ENCODE measurements at regions not wholly inside any gene's neighbourhood (a gene's known extent, or its start where the extent isn't known, plus 50 kb on each side); places are given as distances from the start of the nearest gene placed in this dataset.

- H3K79me2 ChIP-seq (ENCODE audit: insufficient read depth, low read length) = no peaks in the 10 kb centered on the region
- no peaks in the 10 kb centered on the region for H4K20me1 ChIP-seq (ENCODE audit: low read depth, low read length)
- H3K27ac ChIP-seq (ENCODE audit: low read depth, low read length) = no peak overlapping the region
- no peak overlapping the region for H2AFZ ChIP-seq (ENCODE audit: low read depth, low read length, severe bottlenecking)
- no peaks in the 10 kb centered on the region for H3F3A ChIP-seq (ENCODE audit: insufficient read depth)
- H3K9me2 ChIP-seq (replicated peaks; ENCODE audit: insufficient read depth, low read length) = no peaks in the 10 kb centered on the region
- H3K9me3 ChIP-seq (ENCODE audit: insufficient read depth, low read length) = no peaks in the 10 kb centered on the region
- H3K4me2 ChIP-seq (ENCODE audit: low read depth, low read length, poor library complexity, severe bottlenecking) = no peak overlapping the region
- H3K9ac ChIP-seq (ENCODE audit: low read length) = no peak overlapping the region
- H3K4me3 ChIP-seq (ENCODE audit: insufficient read depth, low read length, poor library complexity, severe bottlenecking) = no peak overlapping the region
- no peaks in the 10 kb centered on the region for H3K27me3 ChIP-seq (ENCODE audit: low read length)
- no peak for TF ChIP-seq CTCF (IDR thresholded peaks at IDR 0.05; ENCODE audit: insufficient read depth, low read length, poor library complexity, severe bottlenecking)
- TF ChIP-seq EZH2phosphoT487 (conservative IDR thresholded peaks at IDR 0.05; ENCODE audit: low read length) = no peak
- H3K36me3 ChIP-seq (ENCODE audit: low read length) = no peaks in the 10 kb centered on the region
Observed at GRCh38 chr3:170752571-170753155, 117.3 kb downstream of the RPL22L1 start.

- Histone ChIP-seq H3K9me2 (replicated peaks; ENCODE audit: insufficient read depth, low read length) (no peaks in the 10 kb centered on the region), H3F3A (ENCODE audit: insufficient read depth) (no peaks in the 10 kb centered on the region), H3K4me3 (ENCODE audit: insufficient read depth, low read length, poor library complexity, severe bottlenecking) (no peak overlapping the region), H3K27me3 (ENCODE audit: low read length) (no peaks in the 10 kb centered on the region), H3K27ac (ENCODE audit: low read depth, low read length) (no peak overlapping the region), H3K79me2 (ENCODE audit: insufficient read depth, low read length) (no peaks in the 10 kb centered on the region), H3K4me2 (ENCODE audit: low read depth, low read length, poor library complexity, severe bottlenecking) (no peak overlapping the region), H3K9ac (ENCODE audit: low read length) (no peak overlapping the region), H2AFZ (ENCODE audit: low read depth, low read length, severe bottlenecking) (no peak overlapping the region), H3K9me3 (ENCODE audit: insufficient read depth, low read length) (no peaks in the 10 kb centered on the region), H3K36me3 (ENCODE audit: low read length) (no peaks in the 10 kb centered on the region), H4K20me1 (ENCODE audit: low read depth, low read length) (no peaks in the 10 kb centered on the region)
- TF ChIP-seq EZH2phosphoT487 (conservative IDR thresholded peaks at IDR 0.05; ENCODE audit: low read length) = no peak
- TF ChIP-seq CTCF (IDR thresholded peaks at IDR 0.05; ENCODE audit: insufficient read depth, low read length, poor library complexity, severe bottlenecking) = no peak
Observed at GRCh38 chr3:170751899-170752293, 118.1 kb downstream of the RPL22L1 start.

GRCh38 chr3:170751083-170751898 lies 118.7 kb downstream of the RPL22L1 start:
- no peaks in the 10 kb centered on the region for H3K9me3 ChIP-seq (ENCODE audit: insufficient read depth, low read length)
- no peak for TF ChIP-seq EZH2phosphoT487 (conservative IDR thresholded peaks at IDR 0.05; ENCODE audit: low read length)
- TF ChIP-seq CTCF (IDR thresholded peaks at IDR 0.05; ENCODE audit: insufficient read depth, low read length, poor library complexity, severe bottlenecking) = no peak
- no peaks in the 10 kb centered on the region for H4K20me1 ChIP-seq (ENCODE audit: low read depth, low read length)
- H2AFZ ChIP-seq (ENCODE audit: low read depth, low read length, severe bottlenecking) = no peak overlapping the region
- H3K4me3 ChIP-seq (ENCODE audit: insufficient read depth, low read length, poor library complexity, severe bottlenecking) = no peak overlapping the region
- H3K36me3 ChIP-seq (ENCODE audit: low read length) = no peaks in the 10 kb centered on the region
- H3K9me2 ChIP-seq (replicated peaks; ENCODE audit: insufficient read depth, low read length) = no peaks in the 10 kb centered on the region
- H3K79me2 ChIP-seq (ENCODE audit: insufficient read depth, low read length) = no peaks in the 10 kb centered on the region
- H3K27ac ChIP-seq (ENCODE audit: low read depth, low read length) = no peak overlapping the region
- no peak overlapping the region for H3K9ac ChIP-seq (ENCODE audit: low read length)
- no peak overlapping the region for H3K4me2 ChIP-seq (ENCODE audit: low read depth, low read length, poor library complexity, severe bottlenecking)
- no peaks in the 10 kb centered on the region for H3F3A ChIP-seq (ENCODE audit: insufficient read depth)
- H3K27me3 ChIP-seq (ENCODE audit: low read length) = no peaks in the 10 kb centered on the region

Measured in SU-DHL-6 (cell line).